Prostate gland (tissue), 2 donors: ENCODE measurements at regions not wholly inside any gene's neighbourhood (a gene's known extent, or its start where the extent isn't known, plus 50 kb on each side); places are given as distances from the start of the nearest gene placed in this dataset.

ENCODE experiments used
- DNase-seq: peaks from one replicate; pipeline ENCODE4 v3.0.0-alpha.2; 2019; ENCODE audit warnings: low spot score
- H3K27ac ChIP-seq, 2 donors: fragments of 200-600 bp; sonication (generic); 2 replicates each; pipeline ENCODE4 v1.5.1; 2017 to 2019
- H3K27me3 ChIP-seq: fragments of 200-600 bp; sonication (generic); replicated peaks from 2 replicates; pipeline ENCODE4 v1.5.1; 2019; ENCODE audit not compliant: insufficient read depth
- H3K36me3 ChIP-seq, 2 donors: fragments of 200-600 bp; sonication (generic); 1 replicate in 1 of 2; 2 replicates in 1 of 2; pipeline versions ENCODE4 v1.5.1 to v1.8.1; 2017 to 2019
- H3K4me1 ChIP-seq: fragments of 200-600 bp; sonication (generic); replicated peaks from 2 replicates; pipeline ENCODE4 v1.5.1; 2019
- H3K4me3 ChIP-seq, 2 donors: fragments of 200-600 bp; sonication (generic); 2 replicates each; pipeline ENCODE4 v1.5.1; 2017 to 2019
- H3K9me3 ChIP-seq: fragments of 200-600 bp; sonication (generic); 2 replicates; pipeline ENCODE4 v1.5.1; 2017
- CTCF ChIP-seq, 4 experiments: fragments of 200-600 bp in 2 of 4; fragments of 450-650 bp in 2 of 4; sonication (generic) in 2 of 4; IDR thresholded peaks; 1 replicate in 3 of 4; 2 replicates in 1 of 4; pipeline ENCODE4 v1.5.1; 2016 to 2019; ENCODE audit warnings: antibody characterized with exemption in 4 of 4, mild to moderate bottlenecking in 2 of 4, moderate library complexity in 2 of 4
- POLR2A ChIP-seq: fragments of 450-650 bp; IDR thresholded peaks from one replicate; pipeline ENCODE4 v1.6.1; 2016; ENCODE audit warnings: antibody characterized with exemption, mild to moderate bottlenecking
- POLR2AphosphoS5 ChIP-seq: sonication (generic); formaldehyde crosslinking; IDR thresholded peaks from one replicate; pipeline ENCODE4 v1.6.1; 2017; ENCODE audit warnings: antibody characterized with exemption
- WGBS: methylation state at CpG from one replicate; pipeline ENCODE4 v1.1.5; 2018; 5-methylcytosine and 5-hydroxymethylcytosine counted together
- intact Hi-C: fragments of 100-400 bp; cut with DNase I; formaldehyde crosslinking; loops from one replicate; pipeline ENCODE4 v1.14.2; 2022

- Histone ChIP-seq H3K4me3 (no peak overlapping the region), H3K36me3 (no peaks in the 10 kb centered on the region), H3K9me3 (no peaks in the 10 kb centered on the region), H3K4me1 (no peaks in the 10 kb centered on the region), H3K27me3 (no peaks in the 10 kb centered on the region), H3K27ac (no peak overlapping the region)
- TF ChIP-seq POLR2AphosphoS5 (no peak), CTCF (IDR thresholded peaks at IDR 0.05) (no peak), POLR2A (no peak)
- 90% methylated on average over 1 of the region's 1 CpG for WGBS
- no peak for DNase-seq
- intact Hi-C loops, result no loop called here
Observed at GRCh38 chr3:154708554-154708953, 278.6 kb upstream of the GPR149 start.

- intact Hi-C loops, result no loop called here
- no peaks in the 10 kb centered on the region for H3K4me1 ChIP-seq
- 91% methylated on average over 3 of the region's 3 CpGs for WGBS
- H3K27me3 ChIP-seq, result no peaks in the 10 kb centered on the region
- H3K36me3 ChIP-seq, result no peaks in the 10 kb centered on the region
- no peak overlapping the region for H3K4me3 ChIP-seq
- DNase-seq, result no peak
- TF ChIP-seq POLR2A (no peak), POLR2AphosphoS5 (no peak), CTCF (IDR thresholded peaks at IDR 0.05) (no peak)
- no peak overlapping the region for H3K27ac ChIP-seq
- no peaks in the 10 kb centered on the region for H3K9me3 ChIP-seq
Observed at GRCh38 chr3:154701055-154701454, 271.1 kb upstream of the GPR149 start.

- H3K27ac ChIP-seq, result no peak overlapping the region
- H3K36me3 ChIP-seq, result no peaks in the 10 kb centered on the region
- no peaks in the 10 kb centered on the region for H3K4me1 ChIP-seq
- no peaks in the 10 kb centered on the region for H3K9me3 ChIP-seq
- DNase-seq, result no peak
- intact Hi-C loops, result no loop called here
- no peaks in the 10 kb centered on the region for H3K27me3 ChIP-seq
- no peak overlapping the region for H3K4me3 ChIP-seq
- TF ChIP-seq CTCF (IDR thresholded peaks at IDR 0.05), result no peak
Observed at GRCh38 chr3:154690413-154690812, 260.4 kb upstream of the GPR149 start.

- no peak for DNase-seq
- H3K27ac ChIP-seq, result no peak overlapping the region
- H3K4me1 ChIP-seq, result no peaks in the 10 kb centered on the region
- TF ChIP-seq POLR2AphosphoS5 (no peak), CTCF (IDR thresholded peaks at IDR 0.05) (no peak), POLR2A (no peak)
- H3K4me3 ChIP-seq, result no peak overlapping the region
- no peaks in the 10 kb centered on the region for H3K9me3 ChIP-seq
- no peaks in the 10 kb centered on the region for H3K36me3 ChIP-seq
- intact Hi-C loops, result no loop called here
- no peaks in the 10 kb centered on the region for H3K27me3 ChIP-seq
- WGBS, result 63% methylated on average over 6 of the region's 6 CpGs
Observed at GRCh38 chr3:154684440-154684839, 254.4 kb upstream of the GPR149 start.

GRCh38 chr3:154684021-154684420, 254.0 kb upstream of the GPR149 start:
- Histone ChIP-seq H3K4me3 (no peak overlapping the region), H3K27me3 (no peaks in the 10 kb centered on the region), H3K27ac (no peak overlapping the region), H3K9me3 (no peaks in the 10 kb centered on the region), H3K4me1 (no peaks in the 10 kb centered on the region), H3K36me3 (no peaks in the 10 kb centered on the region)
- TF ChIP-seq POLR2A (no peak), CTCF (IDR thresholded peaks at IDR 0.05) (no peak), POLR2AphosphoS5 (no peak)
- intact Hi-C loops, result no loop called here
- DNase-seq, result no peak
- WGBS, result 86% methylated on average over 3 of the region's 3 CpGs
